ENCODE measurements at regions not wholly inside any gene's neighbourhood (a gene's known extent, or its start where the extent isn't known, plus 50 kb on each side); places are given as distances from the start of the nearest gene placed in this dataset.

DNA sequence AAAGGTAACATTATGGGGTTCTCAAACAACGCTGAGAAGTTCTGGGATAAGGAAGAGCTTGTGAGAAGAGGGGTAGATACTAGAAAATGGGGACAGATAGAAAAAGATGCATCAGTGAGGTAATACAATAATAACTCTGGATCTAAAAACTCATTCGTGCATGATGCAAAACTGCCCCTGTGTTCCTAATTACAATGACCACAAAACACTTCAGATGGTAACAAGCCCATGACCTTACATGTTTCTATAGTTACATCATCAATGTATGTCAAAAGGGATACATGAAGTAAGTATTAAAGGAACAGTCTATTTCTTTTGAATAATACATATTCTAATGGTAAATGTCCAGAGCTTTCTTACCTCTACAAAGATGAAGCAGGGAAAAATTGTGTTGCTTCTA is 110.6 kb upstream of the PLPPR5 start:
- Mint-ChIP-seq H3K9me3 (no peaks in the 10 kb centered on the region; a peak in 1 of 5 replicates), H3K4me3 (no peak overlapping the region), H3K27me3 (ENCODE audit: low read depth) (no peaks in the 10 kb centered on the region), H3K27ac (no peak overlapping the region), H3K4me1 (peaks cover 7 to 8% of the 10 kb centered on the region in 2 experiments), H3K36me3 (ENCODE audit: insufficient read depth in 1 of 3, low read depth in 3 of 3) (no peaks in the 10 kb centered on the region)
- Histone ChIP-seq H2AK5ac (ENCODE audit: insufficient read length, low read length) (no peak overlapping the region), H3K56ac (ENCODE audit: insufficient read length, low read depth, low read length) (no peak overlapping the region), H2BK15ac (ENCODE audit: low read depth, low read length) (no peak overlapping the region), H3K14ac (ENCODE audit: insufficient read depth, low read length) (no peak overlapping the region), H3K79me1 (ENCODE audit: insufficient read depth, low read depth, low read length, poor library complexity, severe bottlenecking) (no peaks in the 10 kb centered on the region), H3K27ac (ENCODE audit: insufficient read length, low read depth, low read length) (no peak overlapping the region), H4K91ac (ENCODE audit: insufficient read length, low read depth, low read length) (no peak overlapping the region), H2AFZ (ENCODE audit: low read length) (no peak overlapping the region), H3K18ac (ENCODE audit: insufficient read length, low read depth, low read length) (no peak overlapping the region), H3K9me3 (ENCODE audit: control insufficient read depth, low read depth, low read length) (no peaks in the 10 kb centered on the region), H3K23ac (ENCODE audit: insufficient read length, low read depth, low read length) (no peak overlapping the region), H2BK120ac (ENCODE audit: low read depth, low read length, poor library complexity, severe bottlenecking) (no peak overlapping the region), H3K79me2 (ENCODE audit: insufficient read depth, low read length) (no peaks in the 10 kb centered on the region), H3K4ac (ENCODE audit: low read depth, low read length) (no peak overlapping the region), H3K9ac (ENCODE audit: extremely low read depth, insufficient read length, low read length) (no peak overlapping the region), H3K4me1 (ENCODE audit: insufficient read depth, low read length) (no peaks in the 10 kb centered on the region), H4K20me1 (ENCODE audit: control insufficient read depth, insufficient read depth, insufficient read length) (no peaks in the 10 kb centered on the region), H2BK12ac (ENCODE audit: insufficient read length, low read depth, low read length) (no peak overlapping the region), H2BK5ac (ENCODE audit: insufficient read length, low read length) (no peak overlapping the region), H2BK20ac (ENCODE audit: low read depth, low read length, poor library complexity, severe bottlenecking) (no peak overlapping the region), H3T11ph (ENCODE audit: low read length) (no peak overlapping the region), H3K23me2 (ENCODE audit: insufficient read length, low read depth, low read length, poor library complexity, severe bottlenecking) (no peaks in the 10 kb centered on the region), H4K5ac (ENCODE audit: insufficient read length, low read depth, low read length) (no peak overlapping the region), H3K27me3 (ENCODE audit: insufficient read depth, low read length) (no peaks in the 10 kb centered on the region), H4K8ac (replicated peaks; ENCODE audit: insufficient read length, low read depth, low read length) (no peak overlapping the region), H3K4me2 (ENCODE audit: insufficient read depth, insufficient read length, low read length) (no peak overlapping the region)
- no CpG with 5 or more reads among the region's 2 CpGs for WGBS (ENCODE audit: extremely low coverage, insufficient read length, low lambda C conversion rate)
- no peak for DNase-seq
- TF ChIP-seq, protein P1, sequence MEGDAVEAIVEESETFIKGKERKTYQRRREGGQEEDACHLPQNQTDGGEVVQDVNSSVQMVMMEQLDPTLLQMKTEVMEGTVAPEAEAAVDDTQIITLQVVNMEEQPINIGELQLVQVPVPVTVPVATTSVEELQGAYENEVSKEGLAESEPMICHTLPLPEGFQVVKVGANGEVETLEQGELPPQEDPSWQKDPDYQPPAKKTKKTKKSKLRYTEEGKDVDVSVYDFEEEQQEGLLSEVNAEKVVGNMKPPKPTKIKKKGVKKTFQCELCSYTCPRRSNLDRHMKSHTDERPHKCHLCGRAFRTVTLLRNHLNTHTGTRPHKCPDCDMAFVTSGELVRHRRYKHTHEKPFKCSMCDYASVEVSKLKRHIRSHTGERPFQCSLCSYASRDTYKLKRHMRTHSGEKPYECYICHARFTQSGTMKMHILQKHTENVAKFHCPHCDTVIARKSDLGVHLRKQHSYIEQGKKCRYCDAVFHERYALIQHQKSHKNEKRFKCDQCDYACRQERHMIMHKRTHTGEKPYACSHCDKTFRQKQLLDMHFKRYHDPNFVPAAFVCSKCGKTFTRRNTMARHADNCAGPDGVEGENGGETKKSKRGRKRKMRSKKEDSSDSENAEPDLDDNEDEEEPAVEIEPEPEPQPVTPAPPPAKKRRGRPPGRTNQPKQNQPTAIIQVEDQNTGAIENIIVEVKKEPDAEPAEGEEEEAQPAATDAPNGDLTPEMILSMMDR (conservative IDR thresholded peaks at IDR 0.05): no peak

Measured in H9 (cell line).